ENCODE measurements at regions not wholly inside any gene's neighbourhood (a gene's known extent, or its start where the extent isn't known, plus 50 kb on each side); places are given as distances from the start of the nearest gene placed in this dataset.

DNA sequence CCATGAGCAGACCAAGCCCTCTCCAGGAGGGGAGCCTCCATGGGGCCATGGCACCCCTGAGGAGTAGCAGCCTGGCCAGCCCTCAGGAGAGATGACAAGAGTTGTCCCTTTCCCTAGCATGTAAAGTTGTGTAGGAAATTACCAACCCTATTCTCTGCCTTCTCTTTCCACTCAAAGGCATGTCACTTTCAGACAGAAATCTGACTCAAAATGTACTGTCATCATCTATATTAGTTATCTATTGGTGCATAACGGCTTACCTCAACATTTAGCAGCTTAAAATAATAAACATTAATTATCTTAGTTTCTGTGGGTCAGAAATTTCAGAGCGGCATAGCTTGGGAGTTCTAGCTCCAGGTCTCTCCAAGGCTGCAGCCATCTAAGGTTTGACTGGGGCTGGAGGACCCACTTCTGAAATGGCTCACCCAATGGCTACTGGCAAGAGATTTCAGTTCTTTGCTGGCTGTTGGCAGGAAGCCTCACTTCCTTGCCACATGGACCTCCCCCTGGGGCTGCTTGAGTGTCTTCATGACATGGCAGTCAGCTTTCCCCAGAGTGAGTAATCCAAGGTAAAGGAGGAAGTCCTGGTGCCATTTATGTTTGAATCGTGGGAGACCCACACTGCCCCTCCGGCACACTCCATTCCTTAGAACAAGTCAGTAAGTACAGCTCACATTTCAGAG, 632.3 kb downstream of the CCDC171 start:
- H3K27ac Mint-ChIP-seq (ENCODE audit: unreplicated experiment): no peak overlapping the region
- no peaks in the 10 kb centered on the region for H3K27me3 Mint-ChIP-seq (ENCODE audit: low read depth)
- H3K36me3 Mint-ChIP-seq (ENCODE audit: low read depth): peaks cover 6% of the 10 kb centered on the region
- no peak overlapping the region for H3K4me3 Mint-ChIP-seq
- DNase-seq (ENCODE audit: low read depth, low spot score): no peak
- peaks cover 5% of the 10 kb centered on the region for H3K4me1 Mint-ChIP-seq
- TF ChIP-seq CTCF (conservative IDR thresholded peaks at IDR 0.05): no peak
- H3K9me3 Mint-ChIP-seq: peaks cover 11% of the 10 kb centered on the region

DNA sequence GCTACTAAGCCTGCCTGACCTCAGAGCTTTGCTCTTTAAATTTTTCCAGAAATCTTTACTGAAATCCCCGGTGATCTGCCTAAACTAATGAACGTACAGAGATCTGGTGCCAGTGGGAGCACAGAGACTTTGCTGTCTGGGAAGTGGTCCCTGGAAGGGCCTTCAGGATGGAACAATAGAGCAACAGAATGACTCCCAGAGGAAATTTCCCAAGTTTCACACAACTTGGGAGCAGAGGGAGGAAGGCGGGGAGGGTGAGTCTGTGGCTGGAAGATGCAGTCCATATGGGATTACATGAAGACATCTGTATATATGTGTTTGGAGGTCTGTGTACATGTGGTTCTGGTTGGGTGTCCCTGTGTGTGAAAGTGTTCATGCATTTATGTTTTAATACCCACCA, 638.3 kb downstream of the CCDC171 start:
- Mint-ChIP-seq H3K27me3 (ENCODE audit: low read depth) (no peaks in the 10 kb centered on the region), H3K36me3 (ENCODE audit: low read depth) (peaks cover 9% of the 10 kb centered on the region), H3K4me3 (no peak overlapping the region), H3K4me1 (peaks cover 25% of the 10 kb centered on the region), H3K9me3 (peaks cover 9% of the 10 kb centered on the region), H3K27ac (ENCODE audit: unreplicated experiment) (no peak overlapping the region)
- TF ChIP-seq CTCF (conservative IDR thresholded peaks at IDR 0.05): no peak
- no peak for DNase-seq (ENCODE audit: low read depth, low spot score)

- no peak overlapping the region for H3K27ac Mint-ChIP-seq (ENCODE audit: unreplicated experiment)
- peak; percentile 88 for TF ChIP-seq CTCF (conservative IDR thresholded peaks at IDR 0.05)
Measured at GRCh38 chr9:16191691-16192402, 639.0 kb downstream of the CCDC171 start.

DNA sequence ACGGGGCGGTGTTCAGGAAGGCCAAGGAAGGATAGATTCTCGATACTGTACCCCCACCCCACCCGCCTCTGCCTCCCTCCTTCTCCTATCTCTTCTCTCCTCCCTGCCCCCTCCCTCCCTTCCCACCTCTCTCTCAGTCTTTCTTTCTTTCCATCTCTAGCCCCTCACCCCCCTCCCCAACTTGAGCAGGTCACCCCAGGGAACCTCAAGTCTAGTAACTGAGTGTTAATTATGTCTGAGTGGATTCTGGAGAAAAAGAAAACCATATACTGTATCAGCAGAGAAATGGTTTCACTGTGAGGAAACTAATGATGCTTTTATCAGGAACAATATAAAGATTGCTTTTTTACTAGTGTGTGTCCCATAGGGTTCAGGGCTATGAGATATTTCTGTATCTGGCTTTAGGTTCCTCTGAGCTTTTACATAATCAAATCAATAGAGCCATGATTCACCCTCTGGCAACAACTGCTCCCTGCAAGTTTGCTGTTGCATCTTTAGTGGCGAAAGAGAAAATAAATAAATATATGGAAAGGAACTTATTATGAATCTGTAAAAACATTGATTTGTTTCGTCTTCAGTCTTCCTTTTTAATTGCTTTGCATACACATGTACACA, 639.7 kb downstream of the CCDC171 start:
- H3K27me3 Mint-ChIP-seq (ENCODE audit: low read depth): no peaks in the 10 kb centered on the region
- H3K27ac Mint-ChIP-seq (ENCODE audit: unreplicated experiment): no peak overlapping the region
- TF ChIP-seq CTCF (conservative IDR thresholded peaks at IDR 0.05): no peak

More at GRCh38 chr9:16191691-16192402, 639.0 kb downstream of the CCDC171 start:
- DNase-seq (ENCODE audit: low read depth, low spot score): peak; percentile 86
- H3K4me3 Mint-ChIP-seq: peak overlapping the region; percentile 2
- H3K4me1 Mint-ChIP-seq: peaks cover 25% of the 10 kb centered on the region
- H3K36me3 Mint-ChIP-seq (ENCODE audit: low read depth): peaks cover 9% of the 10 kb centered on the region
- H3K9me3 Mint-ChIP-seq: peaks cover 8% of the 10 kb centered on the region
- H3K27me3 Mint-ChIP-seq (ENCODE audit: low read depth): no peaks in the 10 kb centered on the region

DNA sequence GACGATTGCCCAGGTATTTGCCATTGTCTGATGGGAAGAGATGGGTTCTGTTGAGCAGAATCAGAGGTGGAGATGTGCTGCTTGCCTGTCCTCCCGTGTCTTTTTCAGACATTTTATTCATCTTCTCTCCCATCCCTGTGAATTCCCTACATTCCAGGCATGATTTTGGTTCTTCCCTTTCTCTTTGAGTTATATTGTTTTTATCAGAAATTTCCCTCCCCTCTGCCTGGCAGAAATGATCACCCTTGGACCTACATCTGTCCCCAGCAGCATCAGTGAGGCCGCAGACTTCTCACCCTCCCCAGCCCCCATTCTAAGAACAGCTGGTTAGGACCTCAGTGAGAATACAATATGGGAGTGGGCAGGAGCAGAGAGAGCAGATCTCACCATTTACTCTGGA, 640.2 kb downstream of the CCDC171 start:
- Mint-ChIP-seq H3K9me3 (peaks cover 8% of the 10 kb centered on the region), H3K27ac (ENCODE audit: unreplicated experiment) (no peak overlapping the region), H3K4me1 (peaks cover 33% of the 10 kb centered on the region), H3K36me3 (ENCODE audit: low read depth) (peaks cover 9% of the 10 kb centered on the region), H3K27me3 (ENCODE audit: low read depth) (no peaks in the 10 kb centered on the region), H3K4me3 (no peak overlapping the region)
- TF ChIP-seq CTCF (conservative IDR thresholded peaks at IDR 0.05): no peak
- DNase-seq (ENCODE audit: low read depth, low spot score): no peak

More for the DNA sequence above, 639.7 kb downstream of the CCDC171 start:
- DNase-seq (ENCODE audit: low read depth, low spot score): no peak
- Mint-ChIP-seq H3K4me3 (peak overlapping the region; percentile 2), H3K9me3 (peaks cover 8% of the 10 kb centered on the region), H3K36me3 (ENCODE audit: low read depth) (peaks cover 9% of the 10 kb centered on the region), H3K4me1 (peaks cover 27% of the 10 kb centered on the region)

Measured in neural crest cell (in vitro differentiated cells).